PC-3 (cell line): ENCODE measurements at regions not wholly inside any gene's neighbourhood (a gene's known extent, or its start where the extent isn't known, plus 50 kb on each side); places are given as distances from the start of the nearest gene placed in this dataset.

ENCODE experiments used
- ATAC-seq: fragments of 200-7000 bp; cut with Tn5 transposase; 2 replicates; pipeline ENCODE4 v1.9.1; 2020; ENCODE audit warnings: mild to moderate bottlenecking, moderate library complexity
- BruUV-seq: library from RNA; stranded (reverse); fragments of 400-500 nt; replicated peaks from 2 replicates; lab custom pipeline; 2021; lab: Mats Ljungman, UMichigan
- CTCF ChIA-PET: fragments of 300-600 bp; sonication (Branson Sonifier 250); formaldehyde crosslinking; loops from one replicate; lab custom pipeline; 2022; ENCODE audit warnings: antibody characterized with exemption; lab: Charles Lee
- POLR2A ChIA-PET: fragments of 300-600 bp; sonication (Branson Sonifier 250); formaldehyde crosslinking; loops from one replicate; lab custom pipeline; 2022; ENCODE audit warnings: antibody characterized with exemption; ENCODE audit not compliant: unreplicated experiment; lab: Charles Lee
- DNase-seq: peaks from one replicate; pipeline ENCODE4 v3.0.0-alpha.2; 2015
- H2AFZ ChIP-seq: fragments of 300-600 bp; sonication (generic); 2 replicates; pipeline ENCODE4 v1.6.0; 2016; ENCODE audit warnings: antibody characterized with exemption, low read length
- H3F3A ChIP-seq: fragments of 300-600 bp; sonication (generic); one replicate; pipeline ENCODE4 v1.6.0; 2017; ENCODE audit warnings: antibody characterized with exemption, low read length, control low read depth, mild to moderate bottlenecking; ENCODE audit not compliant: unreplicated experiment
- H3K27ac ChIP-seq: fragments of 300-600 bp; sonication (generic); 2 replicates; pipeline ENCODE4 v1.5.1; 2016; ENCODE audit warnings: mild to moderate bottlenecking, low read length
- H3K27me3 ChIP-seq: fragments of 300-600 bp; sonication (generic); 2 replicates; pipeline ENCODE4 v1.6.1; 2016; ENCODE audit warnings: low read length, mixed read lengths
- H3K36me3 ChIP-seq: fragments of 300-600 bp; sonication (generic); 2 replicates; pipeline ENCODE4 v1.6.1; 2016; ENCODE audit warnings: low read depth, mixed run types, low read length, mixed read lengths
- H3K4me1 ChIP-seq: fragments of 300-600 bp; sonication (generic); 2 replicates; pipeline ENCODE4 v1.5.1; 2016; ENCODE audit warnings: low read length; ENCODE audit not compliant: insufficient read depth
- H3K4me2 ChIP-seq: fragments of 300-600 bp; sonication (generic); 2 replicates; pipeline ENCODE4 v1.6.0; 2016; ENCODE audit warnings: low read length
- H3K4me3 ChIP-seq: fragments of 300-600 bp; sonication (generic); 2 replicates; pipeline ENCODE4 v1.5.1; 2016; ENCODE audit warnings: mild to moderate bottlenecking, low read length, mixed read lengths
- H3K79me2 ChIP-seq: fragments of 300-600 bp; sonication (generic); 2 replicates; pipeline ENCODE4 v1.6.1; 2017; ENCODE audit warnings: low read length, mixed read lengths
- H3K9ac ChIP-seq: fragments of 300-600 bp; sonication (generic); 2 replicates; pipeline ENCODE4 v1.6.0; 2016; ENCODE audit warnings: mild to moderate bottlenecking, low read length
- H3K9me2 ChIP-seq: fragments of 300-600 bp; sonication (generic); replicated peaks from 2 replicates; pipeline ENCODE4 v1.6.1; 2016; ENCODE audit warnings: mixed run types, low read length, mixed read lengths
- H3K9me3 ChIP-seq: fragments of 300-600 bp; sonication (generic); 2 replicates; pipeline ENCODE4 v1.6.1; 2016; ENCODE audit warnings: low read length, mixed read lengths
- H4K20me1 ChIP-seq: fragments of 300-600 bp; sonication (generic); 2 replicates; pipeline ENCODE4 v1.6.1; 2016; ENCODE audit warnings: low read length, mixed read lengths
- EZH2 ChIP-seq: fragments of 300-600 bp; sonication (generic); IDR thresholded peaks from one replicate; pipeline ENCODE4 v1.6.1; 2017; ENCODE audit warnings: antibody characterized with exemption, mild to moderate bottlenecking, low read length; ENCODE audit not compliant: unreplicated experiment
- EZH2phosphoT487 ChIP-seq: fragments of 300-600 bp; sonication (generic); IDR thresholded peaks from 2 replicates; pipeline ENCODE4 v1.6.1; 2018; ENCODE audit warnings: mild to moderate bottlenecking, antibody characterized with exemption, low read length, borderline replicate concordance
- intact Hi-C: fragments of 100-400 bp; cut with micrococcal nuclease; formaldehyde crosslinking; loops from 2 replicates; pipeline ENCODE4 v1.9.0; 2023
- TF ChIP-seq, protein P1 (sequence below): fragments of 300-600 bp; sonication (generic); conservative IDR thresholded peaks from 2 replicates; pipeline ENCODE4 v1.5.1; 2017; ENCODE audit warnings: antibody characterized with exemption, low read depth, mild to moderate bottlenecking, low read length

GRCh38 chr1:216855810-216856209 lies 132.6 kb upstream of the ESRRG start:
- no peaks in the 10 kb centered on the region for H3K9me2 ChIP-seq
- H3K4me2 ChIP-seq: no peak overlapping the region
- H3K9ac ChIP-seq: no peak overlapping the region
- H3K4me3 ChIP-seq: no peak overlapping the region
- no peaks in the 10 kb centered on the region for H4K20me1 ChIP-seq
- no peak for ATAC-seq
- TF ChIP-seq EZH2phosphoT487: no peak
- TF ChIP-seq, protein P1, sequence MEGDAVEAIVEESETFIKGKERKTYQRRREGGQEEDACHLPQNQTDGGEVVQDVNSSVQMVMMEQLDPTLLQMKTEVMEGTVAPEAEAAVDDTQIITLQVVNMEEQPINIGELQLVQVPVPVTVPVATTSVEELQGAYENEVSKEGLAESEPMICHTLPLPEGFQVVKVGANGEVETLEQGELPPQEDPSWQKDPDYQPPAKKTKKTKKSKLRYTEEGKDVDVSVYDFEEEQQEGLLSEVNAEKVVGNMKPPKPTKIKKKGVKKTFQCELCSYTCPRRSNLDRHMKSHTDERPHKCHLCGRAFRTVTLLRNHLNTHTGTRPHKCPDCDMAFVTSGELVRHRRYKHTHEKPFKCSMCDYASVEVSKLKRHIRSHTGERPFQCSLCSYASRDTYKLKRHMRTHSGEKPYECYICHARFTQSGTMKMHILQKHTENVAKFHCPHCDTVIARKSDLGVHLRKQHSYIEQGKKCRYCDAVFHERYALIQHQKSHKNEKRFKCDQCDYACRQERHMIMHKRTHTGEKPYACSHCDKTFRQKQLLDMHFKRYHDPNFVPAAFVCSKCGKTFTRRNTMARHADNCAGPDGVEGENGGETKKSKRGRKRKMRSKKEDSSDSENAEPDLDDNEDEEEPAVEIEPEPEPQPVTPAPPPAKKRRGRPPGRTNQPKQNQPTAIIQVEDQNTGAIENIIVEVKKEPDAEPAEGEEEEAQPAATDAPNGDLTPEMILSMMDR: no peak
- no peak for TF ChIP-seq EZH2
- no peaks in the 10 kb centered on the region for H3F3A ChIP-seq
- ChIA-PET POLR2A (no interaction called here), CTCF (no interaction called here)
- no TSS peak for BruUV-seq
- intact Hi-C loops: no loop called here
- H3K4me1 ChIP-seq: no peaks in the 10 kb centered on the region
- peaks cover 23% of the 10 kb centered on the region; the same call in 1 of the 2 replicates for H3K27me3 ChIP-seq
- H3K36me3 ChIP-seq: no peaks in the 10 kb centered on the region
- DNase-seq: no peak
- H3K9me3 ChIP-seq: no peaks in the 10 kb centered on the region
- H2AFZ ChIP-seq: no peak overlapping the region
- no peaks in the 10 kb centered on the region for H3K79me2 ChIP-seq
- H3K27ac ChIP-seq: no peak overlapping the region

DNA sequence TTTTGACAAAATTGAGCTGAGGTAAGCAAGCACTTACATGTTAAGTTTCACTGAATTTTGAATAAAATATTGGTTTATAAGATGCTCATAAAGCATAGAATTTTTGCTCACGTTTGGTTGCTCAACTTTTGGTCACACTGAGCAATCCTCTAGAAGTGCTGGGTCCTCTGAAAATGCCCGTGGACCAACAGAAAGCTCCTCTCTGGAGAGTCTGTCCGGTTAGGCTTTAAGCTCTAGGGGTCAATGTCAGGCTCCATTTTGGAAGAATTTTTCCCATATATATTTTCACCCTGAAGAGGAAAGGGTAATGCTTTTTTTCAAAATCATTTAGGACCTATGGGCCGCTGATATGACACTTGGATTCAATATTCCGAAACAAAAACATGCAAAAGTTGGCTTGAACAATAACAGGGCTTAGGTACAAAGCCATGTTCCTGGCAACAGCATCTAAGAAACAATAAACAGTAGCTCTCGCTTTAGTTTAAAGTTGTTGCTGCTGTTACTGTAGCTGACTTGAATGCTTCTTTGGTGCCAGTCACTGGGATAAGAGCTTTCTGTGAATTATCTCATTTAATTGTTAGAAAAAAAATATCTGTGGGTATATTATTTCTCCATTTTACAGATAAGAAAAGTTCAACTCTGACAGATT lies 131.7 kb upstream of the ESRRG start:
- ChIA-PET CTCF (no interaction called here), POLR2A (no interaction called here)
- H3K36me3 ChIP-seq: no peaks in the 10 kb centered on the region
- BruUV-seq: no TSS peak
- H4K20me1 ChIP-seq: no peaks in the 10 kb centered on the region
- ATAC-seq (no peak), DNase-seq (no peak)
- intact Hi-C loops: no loop called here
- no peak overlapping the region for H3K27ac ChIP-seq
- H3K79me2 ChIP-seq: no peaks in the 10 kb centered on the region
- peaks cover 23% of the 10 kb centered on the region; the same call in 1 of the 2 replicates for H3K27me3 ChIP-seq
- no peak overlapping the region for H3K9ac ChIP-seq
- H3K4me1 ChIP-seq: no peaks in the 10 kb centered on the region
- H3K4me3 ChIP-seq: no peak overlapping the region
- no peaks in the 10 kb centered on the region for H3K9me2 ChIP-seq
- H3F3A ChIP-seq: no peaks in the 10 kb centered on the region
- H3K9me3 ChIP-seq: no peaks in the 10 kb centered on the region
- no peak overlapping the region for H3K4me2 ChIP-seq
- no peak overlapping the region for H2AFZ ChIP-seq
- no peak for TF ChIP-seq EZH2phosphoT487
- TF ChIP-seq, protein P1: no peak
- TF ChIP-seq EZH2: no peak

GRCh38 chr1:216851073-216851472 lies 127.8 kb upstream of the ESRRG start:
- POLR2A ChIA-PET: no interaction called here
- CTCF ChIA-PET: no interaction called here

More at GRCh38 chr1:216851073-216851472, 127.8 kb upstream of the ESRRG start:
- Histone ChIP-seq H3K4me2 (no peak overlapping the region), H3K4me3 (no peak overlapping the region), H3K27me3 (0 out of 2 replicates have a peak, but pooled peaks cover 12% of the 10 kb centered on the region), H3K9me3 (no peaks in the 10 kb centered on the region), H3K36me3 (no peaks in the 10 kb centered on the region), H2AFZ (no peak overlapping the region), H3K9me2 (no peaks in the 10 kb centered on the region), H3F3A (no peaks in the 10 kb centered on the region), H3K27ac (no peak overlapping the region), H3K9ac (no peak overlapping the region), H3K79me2 (no peaks in the 10 kb centered on the region), H4K20me1 (no peaks in the 10 kb centered on the region), H3K4me1 (no peaks in the 10 kb centered on the region)
- no peak for TF ChIP-seq EZH2phosphoT487
- TF ChIP-seq, protein P1: no peak
- TF ChIP-seq EZH2: no peak
- DNase-seq (no peak), ATAC-seq (no peak)
- intact Hi-C loops: no loop called here
- no TSS peak for BruUV-seq
